Activated CD8-positive, alpha-beta memory T cell treated with anti-CD3 and anti-CD28 coated beads, Interleukin-2, amount 10 ng/mL, durations not matched to agents 7 days and 5 days (primary cell): ENCODE measurements at regions not wholly inside any gene's neighbourhood (a gene's known extent, or its start where the extent isn't known, plus 50 kb on each side); places are given as distances from the start of the nearest gene placed in this dataset.

Experiments used
- ATAC-seq: fragments of 150-1000 bp; cut with Tn5 transposase; one replicate; pipeline ENCODE4 v1.10.0; 2021; ENCODE audit warnings: moderate library complexity
- CTCF ChIA-PET: fragments of 350-600 bp; sonication (Branson Sonifier 250); formaldehyde crosslinking; loops from one replicate; lab custom pipeline; 2021; ENCODE audit warnings: antibody characterized with exemption; lab: Charles Lee
- DNase-seq: peaks from one replicate; pipeline ENCODE4 v3.0.0-alpha.2; 2020
- H3K27ac Mint-ChIP-seq: one replicate; pipeline ENCODE4 v1.8.0; 2021; ENCODE audit warnings: mild to moderate bottlenecking, mixed read lengths
- H3K27me3 Mint-ChIP-seq: one replicate; pipeline ENCODE4 v1.8.0; 2021; ENCODE audit warnings: mixed read lengths
- H3K36me3 Mint-ChIP-seq: one replicate; pipeline ENCODE4 v1.8.0; 2021; ENCODE audit warnings: mild to moderate bottlenecking, mixed read lengths
- H3K4me1 Mint-ChIP-seq: one replicate; pipeline ENCODE4 v1.8.0; 2021; ENCODE audit warnings: mixed read lengths
- H3K4me3 Mint-ChIP-seq: one replicate; pipeline ENCODE4 v1.8.0; 2021; ENCODE audit warnings: mild to moderate bottlenecking, moderate library complexity, mixed read lengths
- H3K9me3 Mint-ChIP-seq: one replicate; pipeline ENCODE4 v1.8.0; 2022; ENCODE audit warnings: low read depth, mixed read lengths

GRCh38 chr2:151175864-151176263, 85.8 kb downstream of the RBM43 start:
- Mint-ChIP-seq H3K4me3 (no peak overlapping the region), H3K9me3 (no peaks in the 10 kb centered on the region), H3K27ac (no peak overlapping the region), H3K4me1 (no peaks in the 10 kb centered on the region), H3K27me3 (peaks cover 21% of the 10 kb centered on the region), H3K36me3 (no peaks in the 10 kb centered on the region)
- no peak for ATAC-seq
- DNase-seq, result no peak
- CTCF ChIA-PET, result interaction anchor here (0.5 to 2.0 kb wide), 3 partner anchors 9 to 63 kb away, joined by 3 to 4 read pairs (median 3); no protein-coding TSS in a partner anchor

DNA sequence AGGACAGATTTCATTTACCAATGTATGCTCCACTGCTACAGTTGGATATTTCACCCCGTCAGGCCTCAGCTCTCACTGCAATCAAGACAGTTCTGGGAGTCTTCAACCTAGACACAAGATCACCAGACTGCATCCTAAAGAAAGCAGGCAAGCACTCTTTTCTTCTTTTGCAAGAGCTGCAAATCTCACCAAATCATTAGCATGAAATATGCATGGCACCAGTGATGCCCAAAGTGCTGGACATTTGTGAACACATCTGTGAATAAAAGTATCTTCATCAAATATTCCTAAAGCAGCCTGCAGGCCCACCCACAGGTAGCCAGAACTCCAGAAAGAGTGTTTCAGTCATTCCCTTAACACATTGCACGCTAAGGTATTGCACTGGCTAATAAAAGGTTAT, 87.5 kb downstream of the RBM43 start:
- ATAC-seq, result no peak
- H3K27ac Mint-ChIP-seq, result no peak overlapping the region
- H3K27me3 Mint-ChIP-seq, result peaks cover 16% of the 10 kb centered on the region
- CTCF ChIA-PET, result interaction anchor here (1.3 kb wide), 1 partner anchor 14 kb away, joined by 3 read pairs; no protein-coding TSS in a partner anchor
- no peak for DNase-seq
- H3K4me1 Mint-ChIP-seq, result no peaks in the 10 kb centered on the region
- no peaks in the 10 kb centered on the region for H3K9me3 Mint-ChIP-seq
- H3K36me3 Mint-ChIP-seq, result no peaks in the 10 kb centered on the region
- H3K4me3 Mint-ChIP-seq, result no peak overlapping the region

DNA sequence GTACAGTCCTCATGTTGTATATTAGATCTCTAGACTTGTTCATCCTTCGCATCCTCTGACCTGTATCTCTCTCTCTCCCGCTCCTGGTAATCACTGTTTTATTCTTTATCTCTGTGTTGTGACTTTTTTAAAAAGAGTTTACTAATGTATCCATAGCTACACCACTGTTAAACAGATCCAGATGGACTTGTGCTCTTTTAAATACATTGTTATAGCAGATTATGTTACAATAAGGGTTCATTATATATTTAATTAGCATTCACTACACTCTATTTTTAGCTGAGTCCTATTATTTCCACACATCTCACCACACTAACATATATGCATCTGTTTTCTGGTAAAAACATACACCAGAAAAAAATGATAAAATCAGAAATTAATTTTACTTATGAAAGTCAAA, 90.5 kb downstream of the RBM43 start:
- CTCF ChIA-PET, result no interaction called here
- DNase-seq (no peak), ATAC-seq (no peak)
- Mint-ChIP-seq H3K27me3 (peaks cover 13% of the 10 kb centered on the region), H3K9me3 (no peaks in the 10 kb centered on the region), H3K4me3 (no peak overlapping the region), H3K36me3 (no peaks in the 10 kb centered on the region), H3K27ac (no peak overlapping the region), H3K4me1 (no peaks in the 10 kb centered on the region)

GRCh38 chr2:151166410-151166809, 95.3 kb downstream of the RBM43 start:
- Mint-ChIP-seq H3K27ac (no peak overlapping the region), H3K36me3 (no peaks in the 10 kb centered on the region), H3K4me1 (no peaks in the 10 kb centered on the region), H3K27me3 (peaks cover 23% of the 10 kb centered on the region), H3K4me3 (no peak overlapping the region), H3K9me3 (no peaks in the 10 kb centered on the region)
- ATAC-seq (no peak), DNase-seq (no peak)
- CTCF ChIA-PET, result no interaction called here

- H3K9me3 Mint-ChIP-seq, result no peaks in the 10 kb centered on the region
- H3K36me3 Mint-ChIP-seq, result no peaks in the 10 kb centered on the region
- no peak overlapping the region for H3K4me3 Mint-ChIP-seq
- CTCF ChIA-PET, result no interaction called here
- DNase-seq (no peak), ATAC-seq (no peak)
- H3K4me1 Mint-ChIP-seq, result no peaks in the 10 kb centered on the region
- no peak overlapping the region for H3K27ac Mint-ChIP-seq
- peaks cover 28% of the 10 kb centered on the region for H3K27me3 Mint-ChIP-seq
These were observed 96.5 kb downstream of the RBM43 start for GRCh38 chr2:151165105-151165684.

GRCh38 chr2:151161821-151162551, 99.7 kb downstream of the RBM43 start:
- Mint-ChIP-seq H3K27ac (no peak overlapping the region), H3K4me1 (no peaks in the 10 kb centered on the region), H3K4me3 (no peak overlapping the region), H3K9me3 (no peaks in the 10 kb centered on the region), H3K27me3 (peaks cover 34% of the 10 kb centered on the region), H3K36me3 (no peaks in the 10 kb centered on the region)
- CTCF ChIA-PET, result no interaction called here
- no peak for DNase-seq
- no peak for ATAC-seq

GRCh38 chr2:151159109-151159662, 102.5 kb downstream of the RBM43 start:
- CTCF ChIA-PET, result interaction anchor here (1.6 kb wide), 1 partner anchor 18 kb away, joined by 3 read pairs; no protein-coding TSS in a partner anchor
- H3K4me3 Mint-ChIP-seq, result no peak overlapping the region
- ATAC-seq (no peak), DNase-seq (no peak)
- H3K9me3 Mint-ChIP-seq, result no peaks in the 10 kb centered on the region
- peaks cover 42% of the 10 kb centered on the region for H3K27me3 Mint-ChIP-seq
- no peak overlapping the region for H3K27ac Mint-ChIP-seq
- H3K4me1 Mint-ChIP-seq, result no peaks in the 10 kb centered on the region
- H3K36me3 Mint-ChIP-seq, result no peaks in the 10 kb centered on the region

DNA sequence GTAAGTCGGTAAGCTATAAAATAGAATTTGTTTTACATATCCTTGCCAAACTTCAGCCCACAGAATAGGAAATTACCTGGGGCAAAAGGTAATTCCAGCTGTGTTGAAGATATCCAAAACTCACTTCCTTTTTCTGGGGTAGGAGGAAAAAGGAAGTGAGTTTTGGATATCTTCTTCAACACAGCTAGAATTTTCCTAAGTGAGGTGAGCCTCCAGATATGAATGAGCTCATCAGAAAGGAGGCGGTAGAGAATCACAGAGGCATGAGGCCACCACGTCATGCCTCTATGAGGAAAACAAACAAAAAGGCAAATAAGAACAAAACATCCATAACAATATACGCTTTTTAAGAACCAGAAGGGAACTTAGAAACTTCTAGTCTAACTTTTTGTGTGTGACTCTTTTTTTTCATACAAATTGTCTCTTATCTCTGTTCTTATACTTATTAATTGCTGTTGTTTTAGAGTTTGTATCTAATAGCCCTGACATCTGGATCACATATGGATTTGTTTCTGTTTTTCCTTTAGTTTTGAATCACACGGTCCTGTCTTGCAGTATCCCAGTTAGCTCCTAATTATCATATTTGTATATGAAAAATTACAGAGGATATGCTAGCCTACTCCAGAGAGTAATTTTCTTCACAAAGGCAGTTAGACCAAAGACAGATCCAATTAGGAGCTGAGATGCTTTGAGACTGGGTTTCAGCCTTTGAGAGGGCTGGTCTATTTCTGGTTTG, 104.5 kb downstream of the RBM43 start:
- no peaks in the 10 kb centered on the region for H3K4me1 Mint-ChIP-seq
- no peaks in the 10 kb centered on the region for H3K36me3 Mint-ChIP-seq
- no peaks in the 10 kb centered on the region for H3K9me3 Mint-ChIP-seq
- peaks cover 36% of the 10 kb centered on the region for H3K27me3 Mint-ChIP-seq
- no peak for DNase-seq
- CTCF ChIA-PET, result no interaction called here
- ATAC-seq, result no peak
- no peak overlapping the region for H3K27ac Mint-ChIP-seq
- H3K4me3 Mint-ChIP-seq, result no peak overlapping the region

GRCh38 chr2:151156431-151156830, 105.2 kb downstream of the RBM43 start:
- CTCF ChIA-PET, result no interaction called here
- Mint-ChIP-seq H3K4me3 (no peak overlapping the region), H3K27me3 (peaks cover 35% of the 10 kb centered on the region), H3K36me3 (no peaks in the 10 kb centered on the region), H3K4me1 (no peaks in the 10 kb centered on the region), H3K9me3 (no peaks in the 10 kb centered on the region), H3K27ac (no peak overlapping the region)
- no peak for ATAC-seq
- DNase-seq, result no peak

GRCh38 chr2:151153601-151154000, 108.1 kb downstream of the RBM43 start:
- peaks cover 44% of the 10 kb centered on the region for H3K27me3 Mint-ChIP-seq
- DNase-seq, result no peak

GRCh38 chr2:151150331-151151320, 111.0 kb downstream of the RBM43 start:
- no peaks in the 10 kb centered on the region for H3K36me3 Mint-ChIP-seq
- no peak overlapping the region for H3K4me3 Mint-ChIP-seq
- peaks cover 46% of the 10 kb centered on the region for H3K27me3 Mint-ChIP-seq
- DNase-seq (no peak), ATAC-seq (no peak)
- H3K9me3 Mint-ChIP-seq, result no peaks in the 10 kb centered on the region
- CTCF ChIA-PET, result no interaction called here
- H3K27ac Mint-ChIP-seq, result no peak overlapping the region
- H3K4me1 Mint-ChIP-seq, result no peaks in the 10 kb centered on the region

More at GRCh38 chr2:151153601-151154000, 108.1 kb downstream of the RBM43 start:
- H3K36me3 Mint-ChIP-seq, result no peaks in the 10 kb centered on the region
- H3K9me3 Mint-ChIP-seq, result no peaks in the 10 kb centered on the region
- no peak for ATAC-seq
- no peak overlapping the region for H3K27ac Mint-ChIP-seq
- CTCF ChIA-PET, result no interaction called here
- H3K4me3 Mint-ChIP-seq, result no peak overlapping the region
- no peaks in the 10 kb centered on the region for H3K4me1 Mint-ChIP-seq

GRCh38 chr2:151138507-151138906, 123.2 kb downstream of the RBM43 start:
- no peaks in the 10 kb centered on the region for H3K27me3 Mint-ChIP-seq
- DNase-seq, result no peak
- H3K4me3 Mint-ChIP-seq, result no peak overlapping the region
- no peaks in the 10 kb centered on the region for H3K4me1 Mint-ChIP-seq
- ATAC-seq, result no peak
- no peak overlapping the region for H3K27ac Mint-ChIP-seq
- CTCF ChIA-PET, result no interaction called here
- H3K9me3 Mint-ChIP-seq, result no peaks in the 10 kb centered on the region
- no peaks in the 10 kb centered on the region for H3K36me3 Mint-ChIP-seq
